Astrocyte of the spinal cord (primary cell): ENCODE measurements at regions not wholly inside any gene's neighbourhood (a gene's known extent, or its start where the extent isn't known, plus 50 kb on each side); places are given as distances from the start of the nearest gene placed in this dataset.

ENCODE experiments used
- DNase-seq: peaks from one replicate; pipeline ENCODE4 v3.0.0; 2011; ENCODE audit warnings: low read depth, low spot score
- H3K4me3 ChIP-seq: 2 replicates; pipeline ENCODE4 v1.5.1; 2011; ENCODE audit warnings: low read depth, mild to moderate bottlenecking, low read length, moderate library complexity
- in situ Hi-C: cut with HindIII; loops from 2 replicates; pipeline ENCODE4 v1.10.0; 2017; ENCODE audit warnings: low sequenced_read_pairs
- TF ChIP-seq, protein P1 (sequence below): IDR thresholded peaks from 2 replicates; pipeline ENCODE4 v1.5.1; 2012; ENCODE audit warnings: low read depth, mild to moderate bottlenecking, low read length, inconsistent platforms

DNA sequence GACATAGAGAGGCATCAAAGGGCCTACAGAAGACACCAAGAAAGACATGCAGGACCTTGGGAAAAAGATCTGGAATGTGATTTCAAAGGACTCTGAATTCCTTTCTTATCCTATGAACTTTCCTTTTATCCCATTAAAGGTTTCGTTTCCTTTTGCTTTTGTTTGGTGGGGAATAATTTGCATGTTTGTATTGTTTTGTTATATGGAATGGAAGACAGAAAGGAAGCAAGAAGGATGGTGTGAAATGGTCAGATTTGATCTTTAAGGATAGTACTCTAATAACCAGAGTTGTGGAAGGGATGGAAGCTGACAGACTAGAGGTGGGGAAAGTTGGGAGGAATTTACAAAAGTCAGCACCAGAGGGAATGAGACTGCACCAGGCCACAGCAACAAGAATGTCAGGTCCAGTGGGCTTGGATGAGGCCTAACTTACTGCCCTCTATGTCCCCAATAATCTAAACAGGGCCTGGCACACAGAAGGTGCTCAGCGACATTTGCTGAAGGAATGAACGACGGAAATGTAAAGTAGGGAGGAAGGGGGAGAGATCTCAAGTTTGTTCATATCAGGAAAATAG is 173.7 kb downstream of the FOXA2 start:
- no peak for DNase-seq
- no peak overlapping the region for H3K4me3 ChIP-seq
- TF ChIP-seq, protein P1, sequence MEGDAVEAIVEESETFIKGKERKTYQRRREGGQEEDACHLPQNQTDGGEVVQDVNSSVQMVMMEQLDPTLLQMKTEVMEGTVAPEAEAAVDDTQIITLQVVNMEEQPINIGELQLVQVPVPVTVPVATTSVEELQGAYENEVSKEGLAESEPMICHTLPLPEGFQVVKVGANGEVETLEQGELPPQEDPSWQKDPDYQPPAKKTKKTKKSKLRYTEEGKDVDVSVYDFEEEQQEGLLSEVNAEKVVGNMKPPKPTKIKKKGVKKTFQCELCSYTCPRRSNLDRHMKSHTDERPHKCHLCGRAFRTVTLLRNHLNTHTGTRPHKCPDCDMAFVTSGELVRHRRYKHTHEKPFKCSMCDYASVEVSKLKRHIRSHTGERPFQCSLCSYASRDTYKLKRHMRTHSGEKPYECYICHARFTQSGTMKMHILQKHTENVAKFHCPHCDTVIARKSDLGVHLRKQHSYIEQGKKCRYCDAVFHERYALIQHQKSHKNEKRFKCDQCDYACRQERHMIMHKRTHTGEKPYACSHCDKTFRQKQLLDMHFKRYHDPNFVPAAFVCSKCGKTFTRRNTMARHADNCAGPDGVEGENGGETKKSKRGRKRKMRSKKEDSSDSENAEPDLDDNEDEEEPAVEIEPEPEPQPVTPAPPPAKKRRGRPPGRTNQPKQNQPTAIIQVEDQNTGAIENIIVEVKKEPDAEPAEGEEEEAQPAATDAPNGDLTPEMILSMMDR = no peak
- in situ Hi-C loops = no loop called here

GRCh38 chr20:22408521-22409402 is 175.6 kb downstream of the FOXA2 start:
- no peak for DNase-seq
- in situ Hi-C loops = no loop called here
- H3K4me3 ChIP-seq = no peak overlapping the region
- TF ChIP-seq, protein P1 = no peak

GRCh38 chr20:22407237-22408193 is 176.9 kb downstream of the FOXA2 start:
- in situ Hi-C loops = no loop called here
- TF ChIP-seq, protein P1 = no peak
- no peak for DNase-seq

DNA sequence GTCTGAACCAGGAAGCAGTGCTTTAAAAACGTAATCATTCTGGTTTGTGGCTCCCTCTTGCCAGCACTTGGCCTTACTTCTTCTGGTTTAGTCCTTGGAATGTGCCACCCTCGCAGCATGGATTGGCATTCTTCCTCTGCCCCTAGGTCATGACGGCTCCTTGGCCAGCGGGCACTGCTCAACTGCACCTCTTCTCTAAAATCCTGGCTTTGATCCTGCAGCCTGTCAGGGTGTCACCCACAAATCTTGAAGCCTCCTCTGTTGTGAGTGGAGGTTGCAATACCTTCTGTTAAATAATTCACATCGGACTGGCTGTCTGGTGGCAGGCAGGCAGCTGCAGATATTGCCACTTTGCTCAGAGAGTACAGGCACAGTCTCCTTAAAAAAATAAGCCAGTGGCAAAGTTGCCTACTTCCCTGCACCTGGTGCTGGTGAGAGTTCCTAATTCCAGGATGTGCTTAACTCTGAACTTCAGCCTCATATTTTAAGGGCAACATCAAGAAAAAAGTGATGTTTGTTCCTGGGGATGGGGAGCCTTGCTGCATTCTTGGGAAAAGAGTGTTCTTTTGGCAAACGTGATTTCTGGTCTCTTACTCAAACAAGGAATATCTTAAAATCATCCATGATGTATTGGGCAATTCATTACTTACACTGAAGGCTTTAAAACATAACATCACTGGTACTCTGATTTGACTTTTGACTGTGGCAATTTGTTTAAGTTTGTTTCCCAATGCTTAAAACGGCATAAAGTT is 179.8 kb downstream of the FOXA2 start:
- in situ Hi-C loops = no loop called here
- TF ChIP-seq, protein P1 = no peak
- H3K4me3 ChIP-seq = no peak overlapping the region
- no peak for DNase-seq

More at GRCh38 chr20:22407237-22408193, 176.9 kb downstream of the FOXA2 start:
- no peak overlapping the region for H3K4me3 ChIP-seq

GRCh38 chr20:22403632-22404361 is 180.6 kb downstream of the FOXA2 start:
- in situ Hi-C loops = no loop called here
- TF ChIP-seq, protein P1 = no peak
- peak overlapping the region; percentile 26 for H3K4me3 ChIP-seq
- DNase-seq = peak; percentile 9
